ENCODE measurements at regions not wholly inside any gene's neighbourhood (a gene's known extent, or its start where the extent isn't known, plus 50 kb on each side); places are given as distances from the start of the nearest gene placed in this dataset.

DNA sequence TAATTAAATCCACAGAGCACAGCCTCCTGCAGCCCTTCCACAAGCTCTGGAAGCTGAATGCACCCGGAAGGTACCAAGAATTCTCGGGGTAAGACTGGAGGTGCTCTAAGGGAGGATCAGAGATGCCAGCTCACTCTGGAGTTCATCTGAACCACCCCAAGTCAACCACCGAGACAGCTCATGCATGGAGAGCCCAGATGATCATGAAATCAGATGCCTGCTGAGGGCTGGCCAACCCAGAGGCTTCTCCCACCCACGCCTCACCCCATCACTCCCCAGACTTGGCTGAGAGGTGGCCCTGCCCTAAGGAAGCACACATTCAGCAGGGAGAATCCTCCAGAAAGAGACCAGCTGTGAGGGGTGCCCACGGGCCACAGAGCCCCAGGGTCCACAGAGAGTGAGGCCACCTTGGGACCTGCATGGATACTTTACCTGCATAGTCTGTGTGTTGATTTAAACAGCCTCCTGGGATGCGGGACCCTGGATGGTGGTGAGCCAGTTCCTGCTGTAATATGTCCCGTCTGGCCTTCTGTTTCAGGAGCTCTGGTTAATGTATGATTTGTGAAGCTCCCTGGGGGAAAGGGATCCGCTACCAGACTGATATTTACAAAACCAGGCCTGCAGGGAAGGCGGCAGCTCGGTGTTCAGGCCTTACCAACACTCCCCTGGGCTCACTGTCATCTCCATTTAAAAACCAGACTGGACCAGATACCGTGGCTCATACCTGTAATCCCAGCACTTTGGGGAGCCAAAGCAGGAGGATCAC, 64.9 kb downstream of the INSIG1 start:
- Histone ChIP-seq H3K27me3 (ENCODE audit: control insufficient read depth, insufficient read depth, low read length) (no peaks in the 10 kb centered on the region), H3K79me2 (ENCODE audit: control insufficient read depth, insufficient read depth, low read length) (no peaks in the 10 kb centered on the region), H3K4me2 (ENCODE audit: extremely low read depth, insufficient read depth, low read length) (no peak overlapping the region), H3K9me3 (ENCODE audit: control insufficient read depth, insufficient read depth, low read depth, low read length) (no peaks in the 10 kb centered on the region), H2AFZ (ENCODE audit: low read length) (no peak overlapping the region), H3K4me3 (replicated peaks in 1 of 4; ENCODE audit: control extremely low read depth in 1 of 4, insufficient read depth in 1 of 4, low read depth in 3 of 4, low read length in 4 of 4) (no peak overlapping the region), H4K20me1 (ENCODE audit: control insufficient read depth, extremely low read depth, insufficient read depth, low read length) (no peaks in the 10 kb centered on the region), H3K9ac (ENCODE audit: insufficient read depth, low read length) (no peak overlapping the region), H3K27ac (ENCODE audit: insufficient read depth, low read length) (no peak overlapping the region), H3K4me1 (ENCODE audit: control insufficient read depth, extremely low read depth, insufficient read depth, low read length) (no peaks in the 10 kb centered on the region), H3K36me3 (ENCODE audit: control insufficient read depth, insufficient read depth, low read length) (no peaks in the 10 kb centered on the region)
- DNase-seq (ENCODE audit: low read depth in 2 of 2) = no peak
- TF ChIP-seq, protein P1, sequence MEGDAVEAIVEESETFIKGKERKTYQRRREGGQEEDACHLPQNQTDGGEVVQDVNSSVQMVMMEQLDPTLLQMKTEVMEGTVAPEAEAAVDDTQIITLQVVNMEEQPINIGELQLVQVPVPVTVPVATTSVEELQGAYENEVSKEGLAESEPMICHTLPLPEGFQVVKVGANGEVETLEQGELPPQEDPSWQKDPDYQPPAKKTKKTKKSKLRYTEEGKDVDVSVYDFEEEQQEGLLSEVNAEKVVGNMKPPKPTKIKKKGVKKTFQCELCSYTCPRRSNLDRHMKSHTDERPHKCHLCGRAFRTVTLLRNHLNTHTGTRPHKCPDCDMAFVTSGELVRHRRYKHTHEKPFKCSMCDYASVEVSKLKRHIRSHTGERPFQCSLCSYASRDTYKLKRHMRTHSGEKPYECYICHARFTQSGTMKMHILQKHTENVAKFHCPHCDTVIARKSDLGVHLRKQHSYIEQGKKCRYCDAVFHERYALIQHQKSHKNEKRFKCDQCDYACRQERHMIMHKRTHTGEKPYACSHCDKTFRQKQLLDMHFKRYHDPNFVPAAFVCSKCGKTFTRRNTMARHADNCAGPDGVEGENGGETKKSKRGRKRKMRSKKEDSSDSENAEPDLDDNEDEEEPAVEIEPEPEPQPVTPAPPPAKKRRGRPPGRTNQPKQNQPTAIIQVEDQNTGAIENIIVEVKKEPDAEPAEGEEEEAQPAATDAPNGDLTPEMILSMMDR (conservative IDR thresholded peaks at IDR 0.05 in 1 of 2, IDR thresholded peaks at IDR 0.05 in 1 of 2; ENCODE audit: low read depth in 1 of 2, low read length in 2 of 2) = no peak
- TF ChIP-seq EZH2 (IDR thresholded peaks at IDR 0.05; ENCODE audit: low read length, missing control alignments) = no peak

- TF ChIP-seq, protein P1 (conservative IDR thresholded peaks at IDR 0.05 in 1 of 2, IDR thresholded peaks at IDR 0.05 in 1 of 2; ENCODE audit: low read depth in 1 of 2, low read length in 2 of 2) = no peak
- no peak for TF ChIP-seq EZH2 (IDR thresholded peaks at IDR 0.05; ENCODE audit: low read length, missing control alignments)
- no peaks in the 10 kb centered on the region for H3K79me2 ChIP-seq (ENCODE audit: control insufficient read depth, insufficient read depth, low read length)
- no peak for DNase-seq (ENCODE audit: low read depth in 2 of 2)
- no peaks in the 10 kb centered on the region for H3K9me3 ChIP-seq (ENCODE audit: control insufficient read depth, insufficient read depth, low read depth, low read length)
- H3K4me3 ChIP-seq (replicated peaks in 1 of 4; ENCODE audit: control extremely low read depth in 1 of 4, insufficient read depth in 1 of 4, low read depth in 3 of 4, low read length in 4 of 4) = no peak overlapping the region
- no peaks in the 10 kb centered on the region for H3K27me3 ChIP-seq (ENCODE audit: control insufficient read depth, insufficient read depth, low read length)
- no peak overlapping the region for H3K4me2 ChIP-seq (ENCODE audit: extremely low read depth, insufficient read depth, low read length)
- H2AFZ ChIP-seq (ENCODE audit: low read length) = no peak overlapping the region
- no peaks in the 10 kb centered on the region for H4K20me1 ChIP-seq (ENCODE audit: control insufficient read depth, extremely low read depth, insufficient read depth, low read length)
- H3K9ac ChIP-seq (ENCODE audit: insufficient read depth, low read length) = no peak overlapping the region
- no peak overlapping the region for H3K27ac ChIP-seq (ENCODE audit: insufficient read depth, low read length)
- H3K36me3 ChIP-seq (ENCODE audit: control insufficient read depth, insufficient read depth, low read length) = no peaks in the 10 kb centered on the region
- no peaks in the 10 kb centered on the region for H3K4me1 ChIP-seq (ENCODE audit: control insufficient read depth, extremely low read depth, insufficient read depth, low read length)
Observed at GRCh38 chr7:155363146-155363539, 65.5 kb downstream of the INSIG1 start.

DNA sequence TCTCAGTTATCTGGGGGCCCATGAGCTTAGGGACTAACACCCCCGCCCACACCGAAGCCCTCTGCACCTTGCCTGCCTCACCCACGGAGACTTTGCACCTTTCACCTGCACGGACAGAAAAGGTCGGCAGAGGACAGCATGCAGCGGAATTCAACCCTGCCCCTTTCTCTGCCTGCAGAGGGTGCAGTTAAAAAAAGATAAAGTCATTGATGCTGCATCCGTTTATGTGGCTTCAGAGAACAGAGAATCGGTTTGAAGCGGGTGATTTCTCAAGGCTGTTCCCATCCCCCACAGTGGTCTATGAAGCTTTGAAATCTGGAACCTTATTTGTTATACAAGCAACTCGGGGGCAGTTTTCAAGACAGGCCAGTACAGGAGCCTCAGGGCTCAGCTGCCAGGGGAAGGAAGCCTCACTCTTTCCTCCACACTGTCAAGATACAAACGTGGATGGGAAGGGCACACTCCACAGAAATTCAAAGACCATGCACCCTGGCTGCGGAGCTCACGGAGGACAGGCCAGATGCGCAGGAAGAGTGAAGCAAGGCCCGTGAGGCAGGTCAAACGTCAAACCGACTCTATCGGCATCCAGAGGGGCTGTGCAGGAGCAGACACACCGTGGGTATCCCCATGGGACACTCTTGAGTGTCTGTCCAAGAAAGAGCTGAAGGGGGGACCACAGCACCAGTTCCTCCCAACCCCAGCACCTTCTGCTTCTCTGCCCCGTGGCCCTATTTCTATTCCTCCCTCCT, 66.3 kb downstream of the INSIG1 start:
- Histone ChIP-seq H3K4me1 (ENCODE audit: control insufficient read depth, extremely low read depth, insufficient read depth, low read length) (no peaks in the 10 kb centered on the region), H2AFZ (ENCODE audit: low read length) (no peak overlapping the region), H3K27me3 (ENCODE audit: control insufficient read depth, insufficient read depth, low read length) (no peaks in the 10 kb centered on the region), H3K27ac (ENCODE audit: insufficient read depth, low read length) (no peak overlapping the region), H3K9me3 (ENCODE audit: control insufficient read depth, insufficient read depth, low read depth, low read length) (no peaks in the 10 kb centered on the region), H3K36me3 (ENCODE audit: control insufficient read depth, insufficient read depth, low read length) (no peaks in the 10 kb centered on the region), H3K4me2 (ENCODE audit: extremely low read depth, insufficient read depth, low read length) (no peak overlapping the region), H4K20me1 (ENCODE audit: control insufficient read depth, extremely low read depth, insufficient read depth, low read length) (no peaks in the 10 kb centered on the region), H3K9ac (ENCODE audit: insufficient read depth, low read length) (no peak overlapping the region), H3K4me3 (replicated peaks in 1 of 4; ENCODE audit: control extremely low read depth in 1 of 4, insufficient read depth in 1 of 4, low read depth in 3 of 4, low read length in 4 of 4) (no peak overlapping the region), H3K79me2 (ENCODE audit: control insufficient read depth, insufficient read depth, low read length) (no peaks in the 10 kb centered on the region)
- no peak for TF ChIP-seq EZH2 (IDR thresholded peaks at IDR 0.05; ENCODE audit: low read length, missing control alignments)
- TF ChIP-seq, protein P1 (conservative IDR thresholded peaks at IDR 0.05 in 1 of 2, IDR thresholded peaks at IDR 0.05 in 1 of 2; ENCODE audit: low read depth in 1 of 2, low read length in 2 of 2) = no peak
- DNase-seq (ENCODE audit: low read depth in 2 of 2) = no peak

All from fibroblast of lung (primary cell).